GM23248 (cell line): ENCODE measurements at regions not wholly inside any gene's neighbourhood (a gene's known extent, or its start where the extent isn't known, plus 50 kb on each side); places are given as distances from the start of the nearest gene placed in this dataset.

ENCODE experiments used
- DNase-seq: peaks from one replicate; pipeline ENCODE4 v3.0.0-alpha.2; 2015
- H2AFZ ChIP-seq: fragments of 200-600 bp; sonication (generic); 2 replicates; pipeline ENCODE4 v1.6.1; 2016; ENCODE audit warnings: antibody characterized with exemption
- H3F3A ChIP-seq: fragments of 200-600 bp; sonication (generic); 2 replicates; pipeline ENCODE4 v1.6.1; 2016; ENCODE audit warnings: mild to moderate bottlenecking, antibody characterized with exemption, mixed run types; ENCODE audit not compliant: insufficient read depth
- H3K27ac ChIP-seq: fragments of 200-600 bp; sonication (generic); 2 replicates; pipeline ENCODE4 v1.5.1; 2016; ENCODE audit warnings: mild to moderate bottlenecking
- H3K27me3 ChIP-seq: fragments of 200-600 bp; sonication (generic); replicated peaks from 2 replicates; pipeline ENCODE4 v1.6.1; 2016; ENCODE audit warnings: mild to moderate bottlenecking; ENCODE audit not compliant: insufficient read depth
- H3K36me3 ChIP-seq: fragments of 200-600 bp; sonication (generic); 2 replicates; pipeline ENCODE4 v1.6.1; 2016; ENCODE audit warnings: low read depth, mild to moderate bottlenecking
- H3K4me1 ChIP-seq: fragments of 200-600 bp; sonication (generic); 2 replicates; pipeline ENCODE4 v1.6.1; 2016; ENCODE audit warnings: mild to moderate bottlenecking; ENCODE audit not compliant: insufficient read depth
- H3K4me2 ChIP-seq: fragments of 200-600 bp; sonication (generic); one replicate; pipeline ENCODE4 v1.6.1; 2016; ENCODE audit warnings: mild to moderate bottlenecking; ENCODE audit not compliant: unreplicated experiment
- H3K4me3 ChIP-seq: fragments of 200-600 bp; sonication (generic); 2 replicates; pipeline ENCODE4 v1.5.1; 2016; ENCODE audit warnings: mild to moderate bottlenecking
- H3K79me2 ChIP-seq: fragments of 200-600 bp; sonication (generic); 2 replicates; pipeline ENCODE4 v1.6.1; 2016; ENCODE audit warnings: mild to moderate bottlenecking; ENCODE audit not compliant: insufficient read depth
- H3K9ac ChIP-seq: fragments of 200-600 bp; sonication (generic); 2 replicates; pipeline ENCODE4 v1.6.1; 2016; ENCODE audit warnings: mild to moderate bottlenecking
- H3K9me2 ChIP-seq: fragments of 200-600 bp; sonication (generic); 2 replicates; pipeline ENCODE4 v1.6.1; 2016; ENCODE audit warnings: mixed run types, mild to moderate bottlenecking, moderate library complexity; ENCODE audit not compliant: insufficient read depth
- H3K9me3 ChIP-seq: fragments of 200-600 bp; sonication (generic); one replicate; pipeline ENCODE4 v1.6.1; 2017; ENCODE audit warnings: low read depth
- H4K20me1 ChIP-seq: fragments of 200-600 bp; sonication (generic); 2 replicates; pipeline ENCODE4 v1.6.0; 2016; ENCODE audit not compliant: insufficient read depth
- EZH2 ChIP-seq: fragments of 200-600 bp; sonication (generic); IDR thresholded peaks from 2 replicates; pipeline ENCODE4 v1.6.1; 2018; ENCODE audit warnings: antibody characterized with exemption, mild to moderate bottlenecking; ENCODE audit not compliant: insufficient read depth, poor library complexity, severe bottlenecking
- EZH2phosphoT487 ChIP-seq: fragments of 200-600 bp; sonication (generic); IDR thresholded peaks from 2 replicates; pipeline ENCODE4 v1.6.1; 2018; ENCODE audit warnings: antibody characterized with exemption, moderate library complexity, mild to moderate bottlenecking, low read depth; ENCODE audit not compliant: insufficient read depth
- WGBS, 2 experiments: methylation state at CpG; one replicate each; pipeline ENCODE4 v1.1.6; 2015 to 2017; ENCODE audit warnings: low lambda C conversion rate in 2 of 2, low coverage in 1 of 2; ENCODE audit errors: missing lambda C conversion rate in 2 of 2; 5-methylcytosine and 5-hydroxymethylcytosine counted together
- in situ Hi-C: fragments of 300-500 bp; cut with MboI; formaldehyde crosslinking; loops from 2 replicates; pipeline ENCODE4 v1.15.0; 2020

GRCh38 chrX:46333550-46333949 is 211.7 kb downstream of the ZNF674 start:
- Histone ChIP-seq H3K9ac (no peak overlapping the region), H3K27me3 (no peaks in the 10 kb centered on the region), H3K4me3 (no peak overlapping the region), H3K9me3 (no peaks in the 10 kb centered on the region), H2AFZ (no peak overlapping the region), H4K20me1 (no peaks in the 10 kb centered on the region), H3K27ac (no peak overlapping the region), H3K79me2 (no peaks in the 10 kb centered on the region), H3K9me2 (no peaks in the 10 kb centered on the region), H3K4me1 (no peaks in the 10 kb centered on the region), H3K36me3 (no peaks in the 10 kb centered on the region), H3K4me2 (no peak overlapping the region), H3F3A (no peaks in the 10 kb centered on the region)
- in situ Hi-C loops = no loop called here
- 62 to 78% methylated on average over 3 to 5 of the region's 5 CpGs for WGBS, 2 experiments
- DNase-seq = no peak
- TF ChIP-seq EZH2 = no peak
- no peak for TF ChIP-seq EZH2phosphoT487

- no peak overlapping the region for H3K4me3 ChIP-seq
- no peak overlapping the region for H3K27ac ChIP-seq
- peaks cover 5% of the 10 kb centered on the region; the same call in 1 of the 2 replicates for H3F3A ChIP-seq
- H3K4me1 ChIP-seq = peaks cover 16% of the 10 kb centered on the region
- DNase-seq = no peak
- in situ Hi-C loops = no loop called here
- no peaks in the 10 kb centered on the region for H3K27me3 ChIP-seq
- TF ChIP-seq EZH2 (no peak), EZH2phosphoT487 (no peak)
- no peaks in the 10 kb centered on the region for H4K20me1 ChIP-seq
- no peak overlapping the region for H3K9ac ChIP-seq
- H3K36me3 ChIP-seq = no peaks in the 10 kb centered on the region
- H3K79me2 ChIP-seq = no peaks in the 10 kb centered on the region
- H3K4me2 ChIP-seq = no peak overlapping the region
- no peaks in the 10 kb centered on the region for H3K9me3 ChIP-seq
- H2AFZ ChIP-seq = no peak overlapping the region
- no peaks in the 10 kb centered on the region for H3K9me2 ChIP-seq
Measured at GRCh38 chrX:46330981-46331380, 214.2 kb downstream of the ZNF674 start.

GRCh38 chrX:46330513-46330912 is 214.7 kb downstream of the ZNF674 start:
- no peaks in the 10 kb centered on the region for H3K9me3 ChIP-seq
- no peaks in the 10 kb centered on the region for H3K9me2 ChIP-seq
- H3K4me3 ChIP-seq = no peak overlapping the region
- H4K20me1 ChIP-seq = no peaks in the 10 kb centered on the region
- H3K79me2 ChIP-seq = no peaks in the 10 kb centered on the region
- H3K27ac ChIP-seq = no peak overlapping the region
- TF ChIP-seq EZH2 (no peak), EZH2phosphoT487 (no peak)
- no peak overlapping the region for H3K9ac ChIP-seq
- H3K27me3 ChIP-seq = no peaks in the 10 kb centered on the region
- H3F3A ChIP-seq = peaks cover 9% of the 10 kb centered on the region; the same call in 1 of the 2 replicates
- no peak for DNase-seq
- H3K4me1 ChIP-seq = peaks cover 21% of the 10 kb centered on the region
- no peak overlapping the region for H3K4me2 ChIP-seq
- WGBS, 2 experiments = 29 to 68% methylated on average over 1 to 2 of the region's 2 CpGs
- no peaks in the 10 kb centered on the region for H3K36me3 ChIP-seq
- no peak overlapping the region for H2AFZ ChIP-seq
- in situ Hi-C loops = no loop called here

GRCh38 chrX:46328133-46328532 is 217.1 kb downstream of the ZNF674 start:
- no peak overlapping the region for H3K9ac ChIP-seq
- H3K4me2 ChIP-seq = no peak overlapping the region
- no peak overlapping the region for H3K27ac ChIP-seq
- H3K4me3 ChIP-seq = no peak overlapping the region
- TF ChIP-seq EZH2 (no peak), EZH2phosphoT487 (no peak)
- H3K9me2 ChIP-seq = no peaks in the 10 kb centered on the region
- H3K36me3 ChIP-seq = no peaks in the 10 kb centered on the region
- no peaks in the 10 kb centered on the region for H3K9me3 ChIP-seq
- H3F3A ChIP-seq = peaks cover 9% of the 10 kb centered on the region; the same call in 1 of the 2 replicates
- WGBS, 2 experiments = 90 to 100% methylated on average over 1 of the region's 1 CpG
- H3K79me2 ChIP-seq = no peaks in the 10 kb centered on the region
- in situ Hi-C loops = no loop called here
- DNase-seq = no peak
- no peaks in the 10 kb centered on the region for H4K20me1 ChIP-seq
- no peaks in the 10 kb centered on the region for H3K27me3 ChIP-seq
- peaks cover 27% of the 10 kb centered on the region for H3K4me1 ChIP-seq
- no peak overlapping the region for H2AFZ ChIP-seq

GRCh38 chrX:46327566-46328115 is 217.6 kb downstream of the ZNF674 start:
- Histone ChIP-seq H3K27ac (no peak overlapping the region), H3K4me2 (no peak overlapping the region), H2AFZ (no peak overlapping the region), H3K9me2 (no peaks in the 10 kb centered on the region), H3K9me3 (no peaks in the 10 kb centered on the region), H4K20me1 (no peaks in the 10 kb centered on the region), H3K4me3 (no peak overlapping the region), H3K9ac (no peak overlapping the region), H3K4me1 (peaks cover 27% of the 10 kb centered on the region), H3K79me2 (no peaks in the 10 kb centered on the region), H3K36me3 (no peaks in the 10 kb centered on the region), H3K27me3 (no peaks in the 10 kb centered on the region), H3F3A (peaks cover 9% of the 10 kb centered on the region; the same call in 1 of the 2 replicates)
- WGBS, 2 experiments = 39 to 50% methylated on average over 6 to 7 of the region's 7 CpGs
- TF ChIP-seq EZH2 (no peak), EZH2phosphoT487 (no peak)
- peak; percentile 55 for DNase-seq
- in situ Hi-C loops = no loop called here
